Skeletal muscle satellite cell (primary cell): ENCODE measurements at regions not wholly inside any gene's neighbourhood (a gene's known extent, or its start where the extent isn't known, plus 50 kb on each side); places are given as distances from the start of the nearest gene placed in this dataset.
"Not testable (repeated sequence)": the region's sequence is repeated elsewhere in the genome, so short reads cannot be mapped to it uniquely, and the experiment has no call there.

Experiments used
- H3K27me3 ChIP-seq: 2 replicates; pipeline ENCODE4 v1.7.0; 2013; ENCODE audit warnings: low read length; ENCODE audit not compliant: control insufficient read depth, insufficient read depth
- H3K36me3 ChIP-seq: 2 replicates; pipeline ENCODE4 v1.7.0; 2013; ENCODE audit warnings: mild to moderate bottlenecking, control low read depth, low read length; ENCODE audit not compliant: insufficient read depth
- H3K4me1 ChIP-seq: 2 replicates; pipeline ENCODE4 v1.7.0; 2013; ENCODE audit warnings: low read length; ENCODE audit not compliant: control insufficient read depth, insufficient read depth
- H3K4me2 ChIP-seq: 2 replicates; pipeline ENCODE4 v1.7.0; 2013; ENCODE audit warnings: mild to moderate bottlenecking, low read length
- H3K4me3 ChIP-seq: 2 replicates; pipeline ENCODE4 v1.7.0; 2013; ENCODE audit warnings: low read length
- H3K9ac ChIP-seq: 2 replicates; pipeline ENCODE4 v1.7.0; 2013; ENCODE audit warnings: mild to moderate bottlenecking, low read depth, low read length, moderate library complexity
- H3K9me3 ChIP-seq: replicated peaks from 2 replicates; pipeline ENCODE4 v1.7.0; 2013; ENCODE audit warnings: mild to moderate bottlenecking, control low read depth, low read length

DNA sequence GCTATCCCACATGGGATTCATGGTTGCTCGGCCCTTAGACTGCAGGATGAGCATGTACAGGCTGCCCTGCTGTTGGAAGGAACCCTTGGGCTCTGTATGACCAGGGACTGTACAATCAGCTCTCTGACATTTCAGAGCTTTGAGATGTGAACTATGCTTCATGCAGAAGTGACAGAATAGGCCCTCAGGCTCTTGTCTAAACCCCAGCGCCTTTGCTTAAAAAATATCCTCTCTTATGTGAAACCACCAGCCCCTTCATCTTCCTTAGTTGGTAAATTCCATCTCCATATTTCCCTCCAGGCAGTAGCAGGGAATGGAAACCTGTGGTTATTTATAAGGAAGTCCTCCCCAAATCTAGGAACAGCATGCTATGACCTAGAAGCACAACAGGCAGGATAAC lies 78.9 kb upstream of the PLET1 start:
- H3K36me3 ChIP-seq: no peaks in the 10 kb centered on the region
- H3K4me2 ChIP-seq: no peak overlapping the region
- no peak overlapping the region for H3K9ac ChIP-seq
- no peaks in the 10 kb centered on the region for H3K27me3 ChIP-seq
- H3K4me3 ChIP-seq: no peak overlapping the region
- H3K9me3 ChIP-seq: no peaks in the 10 kb centered on the region
- H3K4me1 ChIP-seq: peaks cover 10% of the 10 kb centered on the region

- Histone ChIP-seq H3K4me1 (peaks cover 16% of the 10 kb centered on the region), H3K27me3 (no peaks in the 10 kb centered on the region), H3K9me3 (no peaks in the 10 kb centered on the region), H3K36me3 (no peaks in the 10 kb centered on the region), H3K4me3 (no peak overlapping the region), H3K9ac (no peak overlapping the region), H3K4me2 (no peak overlapping the region)
These were observed 82.8 kb upstream of the PLET1 start for GRCh38 chr11:112343368-112344039.

- no peaks in the 10 kb centered on the region for H3K27me3 ChIP-seq
- H3K4me2 ChIP-seq: no peak overlapping the region
- H3K9ac ChIP-seq: no peak overlapping the region
- no peaks in the 10 kb centered on the region for H3K9me3 ChIP-seq
- no peaks in the 10 kb centered on the region for H3K36me3 ChIP-seq
- peaks cover 16% of the 10 kb centered on the region for H3K4me1 ChIP-seq
- no peak overlapping the region for H3K4me3 ChIP-seq
These were observed 83.4 kb upstream of the PLET1 start for GRCh38 chr11:112344040-112344413.

DNA sequence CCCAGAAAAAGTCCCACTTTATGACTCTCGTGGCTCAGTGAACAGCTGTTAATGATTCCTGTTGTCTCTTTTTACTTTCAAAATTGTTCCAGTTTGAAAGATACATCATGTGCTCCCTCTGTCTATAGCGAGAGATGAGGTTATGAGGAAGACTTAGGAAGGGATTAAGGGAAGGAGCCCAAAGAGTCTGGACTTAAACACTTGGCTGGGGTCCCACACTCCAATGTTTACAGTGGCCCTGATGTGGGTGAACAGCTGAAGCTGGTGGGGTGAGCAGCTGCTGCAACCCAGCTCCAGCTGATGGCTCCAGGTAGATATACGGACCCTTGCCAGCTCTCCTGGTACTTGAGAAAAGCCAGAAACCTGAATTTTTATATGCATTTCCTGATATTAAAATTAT lies 84.5 kb upstream of the PLET1 start:
- no peak overlapping the region for H3K9ac ChIP-seq
- H3K27me3 ChIP-seq: no peaks in the 10 kb centered on the region

GRCh38 chr11:112345706-112346105 lies 85.0 kb upstream of the PLET1 start:
- Histone ChIP-seq H3K4me3 (no peak overlapping the region), H3K4me1 (peaks cover 16% of the 10 kb centered on the region), H3K4me2 (no peak overlapping the region), H3K9ac (no peak overlapping the region), H3K9me3 (no peaks in the 10 kb centered on the region), H3K36me3 (no peaks in the 10 kb centered on the region), H3K27me3 (no peaks in the 10 kb centered on the region)

More for the DNA sequence above, 84.5 kb upstream of the PLET1 start:
- no peak overlapping the region for H3K4me2 ChIP-seq
- H3K9me3 ChIP-seq: no peaks in the 10 kb centered on the region
- no peaks in the 10 kb centered on the region for H3K36me3 ChIP-seq
- H3K4me1 ChIP-seq: peaks cover 16% of the 10 kb centered on the region
- no peak overlapping the region for H3K4me3 ChIP-seq

DNA sequence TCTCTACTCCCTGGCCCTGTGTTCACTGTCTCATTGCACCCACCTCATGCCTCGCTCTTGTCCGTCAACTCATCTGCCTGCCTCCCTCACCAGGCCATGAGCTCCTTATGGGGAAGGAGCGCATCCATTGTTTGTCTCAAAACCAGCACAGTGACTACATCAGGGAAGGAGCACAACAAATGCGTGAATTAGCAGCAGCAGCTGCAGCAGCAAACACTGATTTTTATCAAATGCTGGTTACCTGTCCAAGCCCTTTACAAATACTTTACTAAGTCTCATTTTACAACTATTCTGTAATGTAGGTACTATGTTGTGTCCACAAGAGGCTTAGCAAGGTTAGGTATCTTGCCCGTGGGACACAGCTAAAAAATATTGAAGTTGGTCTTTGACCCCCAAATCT lies 85.9 kb upstream of the PLET1 start:
- Histone ChIP-seq H3K4me3 (no peak overlapping the region), H3K9ac (no peak overlapping the region), H3K27me3 (no peaks in the 10 kb centered on the region), H3K36me3 (no peaks in the 10 kb centered on the region), H3K4me1 (peaks cover 16% of the 10 kb centered on the region), H3K9me3 (no peaks in the 10 kb centered on the region), H3K4me2 (no peak overlapping the region)

DNA sequence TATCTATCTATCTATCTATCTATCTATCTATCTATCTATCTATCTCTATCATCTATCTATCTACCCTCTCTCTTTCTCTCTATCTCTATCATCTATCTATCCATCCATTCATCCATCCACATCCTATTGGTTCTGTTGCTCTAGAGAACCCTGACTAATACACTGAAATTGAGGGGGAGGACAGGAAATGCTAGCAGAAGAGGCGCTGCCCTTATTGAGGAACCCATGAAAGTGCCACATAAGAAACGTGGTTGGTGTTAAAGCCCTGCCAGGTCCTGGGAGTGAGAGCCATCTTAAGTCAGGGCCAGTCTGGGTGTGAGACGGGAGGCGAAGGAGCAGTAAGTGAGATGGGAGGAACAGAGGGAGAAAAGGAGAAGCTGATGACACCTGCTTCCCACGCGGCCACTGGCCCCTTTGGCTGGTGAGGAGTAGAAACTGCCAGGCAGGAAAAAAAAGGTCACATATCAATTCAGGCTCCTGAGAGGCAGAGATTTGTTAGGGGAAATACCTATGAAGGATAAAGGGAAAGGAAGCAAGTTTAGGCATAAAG lies 87.9 kb upstream of the PLET1 start:
- H3K4me2 ChIP-seq: no peak overlapping the region
- no peaks in the 10 kb centered on the region for H3K9me3 ChIP-seq
- no peak overlapping the region for H3K9ac ChIP-seq
- H3K4me3 ChIP-seq: no peak overlapping the region
- H3K4me1 ChIP-seq: peaks cover 12% of the 10 kb centered on the region
- H3K27me3 ChIP-seq: no peaks in the 10 kb centered on the region
- H3K36me3 ChIP-seq: no peaks in the 10 kb centered on the region

DNA sequence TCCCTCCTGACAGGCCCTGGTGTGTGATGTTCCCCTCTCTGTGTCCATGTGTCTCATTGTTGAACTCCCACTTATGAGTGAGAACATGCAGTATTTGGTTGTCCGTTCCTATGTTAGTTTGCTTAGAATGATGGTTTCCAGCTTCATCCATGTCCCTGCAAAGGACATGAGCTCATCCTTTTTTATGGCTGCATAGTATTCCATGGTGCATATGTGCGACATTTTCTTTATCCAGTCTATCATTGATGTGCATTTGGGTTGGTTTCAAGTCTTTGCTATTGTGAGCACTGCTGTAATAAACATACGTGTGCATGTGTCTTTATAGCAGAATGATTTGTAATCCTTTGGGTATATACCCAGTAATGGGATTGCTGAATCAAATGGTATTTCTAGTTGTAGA lies 90.8 kb upstream of the PLET1 start:
- peaks cover 11% of the 10 kb centered on the region for H3K4me1 ChIP-seq
- H3K27me3 ChIP-seq, H3K9me3 ChIP-seq, H3K9ac ChIP-seq, H3K4me2 ChIP-seq, H3K4me3 ChIP-seq, H3K36me3 ChIP-seq: not testable (repeated sequence)

DNA sequence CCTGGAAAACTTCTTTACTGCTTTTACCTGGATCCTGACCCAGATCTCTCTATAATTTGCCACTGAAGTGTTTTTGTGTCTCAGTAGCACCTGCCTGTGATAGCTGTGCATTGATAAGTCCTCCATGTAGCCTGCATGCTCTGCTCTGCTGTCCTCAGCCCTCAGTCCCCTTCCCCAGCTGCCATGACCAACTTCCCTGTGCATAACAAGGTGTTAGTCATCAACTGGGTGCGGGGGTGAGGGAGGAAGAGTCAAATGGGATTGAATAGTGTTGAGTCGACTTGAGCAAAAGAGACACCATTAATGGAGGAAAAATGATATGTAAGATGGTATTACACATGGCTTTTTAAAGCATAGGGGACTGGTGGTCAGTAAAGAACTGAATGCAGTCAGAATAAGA lies 92.2 kb upstream of the PLET1 start:
- no peak overlapping the region for H3K9ac ChIP-seq

DNA sequence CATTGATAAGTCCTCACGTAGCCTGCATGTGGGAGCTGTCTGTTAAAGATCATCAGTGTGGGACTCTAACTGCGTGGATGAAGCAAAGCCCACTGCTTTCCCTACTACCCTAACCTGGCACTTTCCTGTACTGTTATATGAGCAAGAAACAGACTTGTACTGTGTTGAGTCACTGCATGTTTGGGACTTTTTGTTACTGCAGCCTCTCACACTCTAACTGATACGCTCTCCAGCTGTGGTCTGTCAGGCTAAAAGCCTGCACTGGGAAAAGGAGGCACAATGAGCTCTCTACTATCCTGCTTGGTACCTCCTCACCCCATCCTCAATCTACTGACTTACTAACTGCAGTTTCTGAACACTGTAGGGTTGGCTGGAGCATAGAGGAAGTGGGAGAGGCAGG lies 93.7 kb upstream of the PLET1 start:
- peaks cover 11% of the 10 kb centered on the region for H3K4me1 ChIP-seq
- no peak overlapping the region for H3K4me2 ChIP-seq
- H3K36me3 ChIP-seq: no peaks in the 10 kb centered on the region
- H3K27me3 ChIP-seq: no peaks in the 10 kb centered on the region
- no peak overlapping the region for H3K9ac ChIP-seq
- H3K4me3 ChIP-seq: no peak overlapping the region
- H3K9me3 ChIP-seq: no peaks in the 10 kb centered on the region

More for the DNA sequence above, 92.2 kb upstream of the PLET1 start:
- Histone ChIP-seq H3K9me3 (no peaks in the 10 kb centered on the region), H3K27me3 (no peaks in the 10 kb centered on the region), H3K4me1 (peaks cover 11% of the 10 kb centered on the region), H3K4me3 (no peak overlapping the region), H3K36me3 (no peaks in the 10 kb centered on the region), H3K4me2 (no peak overlapping the region)

GRCh38 chr11:112355726-112356125 lies 95.1 kb upstream of the PLET1 start:
- no peak overlapping the region for H3K4me3 ChIP-seq
- H3K9ac ChIP-seq: no peak overlapping the region
- no peaks in the 10 kb centered on the region for H3K27me3 ChIP-seq
- H3K36me3 ChIP-seq: no peaks in the 10 kb centered on the region
- H3K9me3 ChIP-seq: no peaks in the 10 kb centered on the region
- H3K4me1 ChIP-seq: peaks cover 11% of the 10 kb centered on the region
- no peak overlapping the region for H3K4me2 ChIP-seq

- Histone ChIP-seq H3K4me2 (no peak overlapping the region), H3K27me3 (no peaks in the 10 kb centered on the region), H3K36me3 (no peaks in the 10 kb centered on the region), H3K9ac (no peak overlapping the region), H3K9me3 (no peaks in the 10 kb centered on the region), H3K4me1 (peaks cover 11% of the 10 kb centered on the region), H3K4me3 (no peak overlapping the region)
These were observed 96.8 kb upstream of the PLET1 start for GRCh38 chr11:112357488-112357887.
